Activated CD4-positive, alpha-beta T cell treated with anti-CD3 and anti-CD28 coated beads, Interleukin-2, amount 50 U/mL, for 16 hours (primary cell): ENCODE measurements at regions not wholly inside any gene's neighbourhood (a gene's known extent, or its start where the extent isn't known, plus 50 kb on each side); places are given as distances from the start of the nearest gene placed in this dataset.
A peak's percentile ranks its signal among the peaks of the same experiment; 100 is the strongest.
"Not testable (repeated sequence)": the region's sequence is repeated elsewhere in the genome, so short reads cannot be mapped to it uniquely, and the experiment has no call there.

Experiments used
- DNase-seq: peaks from one replicate; pipeline ENCODE4 v3.0.0-alpha.2; 2020

DNA sequence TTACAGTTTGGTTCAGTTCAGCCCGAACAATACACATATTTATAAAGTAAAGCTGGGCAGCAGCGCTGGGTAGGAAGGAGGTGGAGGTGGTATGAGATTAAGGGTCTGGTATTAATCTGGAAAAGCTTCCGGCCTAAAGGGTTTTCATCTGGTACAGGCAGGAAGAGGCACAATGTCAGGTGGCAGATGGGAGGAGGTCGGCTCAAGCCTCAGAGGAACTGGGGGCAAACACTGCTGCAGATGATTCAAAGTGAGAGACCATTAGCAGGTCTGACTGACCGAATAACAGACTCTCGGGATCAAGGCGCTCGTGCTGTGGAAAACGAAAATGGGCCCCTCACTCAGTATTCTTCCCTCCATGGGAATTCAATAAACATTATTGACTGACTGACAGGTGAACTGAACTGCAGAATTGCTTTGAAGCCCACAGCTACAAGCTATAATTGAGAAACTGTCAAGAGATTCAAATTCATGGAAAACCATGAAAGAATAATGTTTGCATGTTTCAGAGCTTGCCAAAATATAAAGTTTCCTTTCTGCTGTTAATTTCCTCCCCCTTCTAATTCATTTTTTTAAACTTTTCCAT is 75.3 kb downstream of the TMEM167A start:
- DNase-seq, result no peak

GRCh38 chr5:83000922-83001321 is 76.3 kb downstream of the TMEM167A start:
- DNase-seq, result no peak

DNA sequence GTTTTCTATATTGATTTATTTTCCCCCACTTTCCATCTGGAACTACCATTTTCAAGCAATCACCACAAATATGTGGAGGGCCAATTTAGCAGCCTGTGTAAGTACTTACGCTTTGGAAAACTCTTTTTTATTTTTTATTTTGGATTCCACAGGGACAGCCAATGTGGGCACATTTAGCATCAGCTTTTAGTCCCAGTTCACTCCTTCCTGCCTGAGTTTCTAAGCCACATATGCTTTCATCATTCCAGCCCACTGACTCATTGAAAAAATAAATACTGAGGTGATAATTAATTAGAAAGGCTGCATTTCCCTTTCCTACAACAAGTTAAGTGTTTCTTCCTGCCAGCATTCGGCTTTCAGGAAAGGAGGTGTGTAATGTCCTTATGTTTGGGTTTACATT is 76.8 kb downstream of the TMEM167A start:
- no peak for DNase-seq

GRCh38 chr5:82993416-82993815 is 83.8 kb downstream of the TMEM167A start:
- no peak for DNase-seq

DNA sequence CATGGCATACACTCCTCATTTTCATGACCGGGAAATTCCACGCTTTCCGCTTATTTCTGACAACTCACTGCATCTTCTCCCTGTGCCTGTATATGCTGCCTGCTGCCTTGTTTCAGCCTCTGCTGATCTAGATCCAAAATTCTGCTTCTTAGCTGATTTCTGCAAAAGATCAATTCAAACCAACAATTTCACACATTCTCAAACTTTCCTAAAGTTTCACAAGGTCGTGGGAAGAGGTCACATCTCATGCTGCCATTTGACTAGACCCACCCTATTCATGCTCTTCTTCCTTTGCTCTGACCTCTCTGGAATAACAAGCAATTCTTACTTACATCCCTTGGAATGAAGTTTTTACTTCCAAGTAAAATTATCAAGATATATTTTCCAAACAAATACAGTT is 84.5 kb downstream of the TMEM167A start:
- DNase-seq, result no peak

GRCh38 chr5:82991678-82992323 is 85.4 kb downstream of the TMEM167A start:
- no peak for DNase-seq

- DNase-seq, result no peak
Observed at GRCh38 chr5:82991059-82991458, 86.1 kb downstream of the TMEM167A start.

DNA sequence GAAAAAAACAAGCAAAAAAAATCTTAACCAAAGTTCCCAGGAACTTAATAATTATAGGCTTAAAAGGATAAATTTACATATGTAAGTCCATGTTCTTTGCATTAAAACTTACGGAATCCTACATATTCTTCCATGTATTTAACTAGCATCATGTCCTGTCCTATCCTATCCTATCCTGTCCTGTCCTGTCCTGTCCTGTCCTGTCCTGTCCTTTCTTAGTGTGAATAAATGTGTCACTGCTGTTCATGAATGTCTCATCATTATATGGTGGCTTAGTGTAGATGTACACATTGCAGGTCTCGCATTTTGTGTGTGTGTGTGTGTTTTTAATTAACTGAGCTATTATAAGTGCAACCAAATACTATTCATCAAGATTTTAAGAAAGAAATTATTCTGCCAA is 90.0 kb downstream of the TMEM167A start:
- DNase-seq, result no peak

DNA sequence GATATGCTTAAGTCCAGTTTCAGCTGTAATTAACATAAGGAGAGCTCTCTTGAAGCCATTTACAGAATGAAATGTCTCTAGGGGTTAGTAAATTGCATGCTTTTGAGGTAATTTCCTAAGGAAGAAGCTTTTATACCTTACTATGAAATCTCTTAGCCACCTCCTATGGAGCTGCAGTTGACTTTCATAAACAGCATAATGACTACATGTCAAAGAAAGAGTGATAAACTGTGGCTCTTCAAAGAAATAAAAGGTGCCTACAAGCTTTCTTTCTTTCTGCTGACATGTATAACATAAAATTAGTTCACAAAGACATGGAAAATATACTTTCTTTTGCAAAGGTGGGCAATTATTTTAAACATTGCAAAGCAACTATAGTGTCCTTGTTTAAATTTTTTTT is 90.8 kb downstream of the TMEM167A start:
- DNase-seq, result no peak

DNA sequence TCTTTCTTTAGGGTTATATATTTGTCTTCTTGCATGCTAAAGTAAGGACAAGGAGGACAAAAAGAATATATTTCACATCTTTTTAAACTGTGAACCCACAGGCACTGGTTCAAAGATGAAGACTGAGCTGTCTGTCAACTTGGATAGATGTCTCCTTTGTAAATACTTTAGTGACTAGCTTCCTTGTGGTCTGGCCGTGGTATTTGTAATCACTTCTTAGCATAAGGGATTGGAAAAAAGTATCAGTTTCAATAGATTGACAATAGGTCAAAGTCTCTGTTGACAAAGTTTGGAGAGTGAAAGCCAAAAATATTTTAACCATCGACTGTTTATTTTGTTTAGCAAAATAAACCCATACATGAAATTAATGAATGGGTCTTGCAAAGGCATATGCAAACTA is 91.4 kb downstream of the TMEM167A start:
- DNase-seq, result no peak

DNA sequence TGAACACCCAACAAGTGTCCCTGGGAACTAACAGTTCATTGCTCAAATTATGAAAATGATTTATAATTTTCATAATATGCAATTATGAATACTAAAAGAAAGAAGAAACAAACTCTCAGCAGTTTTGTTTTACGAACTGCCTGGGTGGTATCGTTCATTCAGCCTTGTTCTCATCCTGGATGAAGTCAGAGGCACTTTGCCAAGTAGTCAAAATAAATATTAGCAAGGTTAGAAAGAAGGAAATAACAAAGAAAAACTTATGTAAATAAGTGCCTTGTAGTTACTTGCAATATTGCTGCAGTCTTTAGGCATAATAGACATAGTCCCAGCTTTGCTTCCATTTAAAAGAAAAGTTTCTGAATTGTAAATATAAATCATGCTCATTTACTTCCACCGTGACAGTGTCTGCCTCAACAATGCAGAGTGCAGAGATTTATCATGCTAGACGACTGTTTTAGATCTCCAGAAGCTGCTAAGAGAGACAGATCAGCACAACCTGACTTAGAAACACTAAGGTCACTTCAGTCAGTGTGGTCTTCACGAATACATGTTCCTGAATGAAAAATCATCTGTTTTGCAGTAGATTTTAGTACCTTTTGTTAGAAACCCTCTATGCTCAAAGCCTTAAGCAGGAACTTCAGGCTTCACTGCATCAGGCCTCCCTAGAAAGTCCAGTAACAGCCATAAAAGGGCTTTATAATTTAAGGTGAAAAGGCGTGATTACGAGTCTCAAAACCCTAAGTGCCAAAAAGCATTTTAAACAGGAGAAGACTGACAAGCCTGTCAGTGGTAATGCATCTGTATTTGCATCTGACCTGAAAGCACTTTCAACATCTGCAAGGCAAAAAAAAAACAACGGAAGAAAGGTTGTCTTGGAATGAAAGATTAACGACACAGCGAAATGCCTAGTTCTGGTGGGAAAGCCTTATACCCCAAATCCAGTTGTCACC is 92.1 kb downstream of the TMEM167A start:
- DNase-seq, result no peak

DNA sequence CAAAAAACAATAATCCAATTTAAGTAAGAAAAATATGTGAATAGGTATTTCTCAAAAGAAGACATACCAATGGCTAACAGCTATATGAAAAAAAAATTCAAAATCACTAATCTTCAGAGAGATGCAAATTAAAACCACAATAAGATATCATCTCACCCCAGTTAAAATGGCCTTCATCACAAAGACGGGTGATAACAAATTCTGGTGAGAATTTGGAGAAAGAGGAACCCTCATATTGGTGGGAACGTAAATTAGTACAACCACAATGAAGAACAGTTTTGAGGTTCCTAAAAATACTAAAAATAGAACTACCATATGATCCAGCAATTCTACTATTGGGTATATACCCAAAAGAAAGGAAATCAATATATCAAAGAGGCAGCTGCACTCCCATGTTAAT is 94.3 kb downstream of the TMEM167A start:
- DNase-seq, result no peak

- not testable (repeated sequence) for DNase-seq
Observed at GRCh38 chr5:82976887-82977286, 100.3 kb downstream of the TMEM167A start.

DNA sequence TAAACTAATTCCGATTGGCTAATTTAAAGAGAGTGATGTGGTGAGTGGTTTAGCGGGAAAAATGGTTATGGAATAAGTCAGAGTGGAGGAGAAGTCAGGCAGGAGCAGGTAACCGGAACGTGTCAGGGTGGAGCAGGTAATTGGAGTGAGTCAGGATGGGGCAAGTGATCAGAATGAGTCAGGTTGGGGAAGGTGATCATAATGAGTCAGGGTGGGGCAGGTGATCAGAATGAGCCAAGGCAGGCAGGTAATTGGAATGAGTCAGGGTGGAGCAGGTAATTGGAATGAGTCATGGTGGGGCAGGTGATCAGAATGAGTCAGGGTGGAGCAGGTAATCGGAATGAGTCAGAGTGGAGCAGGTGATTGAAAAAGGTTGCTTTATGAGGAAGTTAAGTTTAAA is 101.4 kb downstream of the TMEM167A start:
- DNase-seq, result peak; percentile 28

DNA sequence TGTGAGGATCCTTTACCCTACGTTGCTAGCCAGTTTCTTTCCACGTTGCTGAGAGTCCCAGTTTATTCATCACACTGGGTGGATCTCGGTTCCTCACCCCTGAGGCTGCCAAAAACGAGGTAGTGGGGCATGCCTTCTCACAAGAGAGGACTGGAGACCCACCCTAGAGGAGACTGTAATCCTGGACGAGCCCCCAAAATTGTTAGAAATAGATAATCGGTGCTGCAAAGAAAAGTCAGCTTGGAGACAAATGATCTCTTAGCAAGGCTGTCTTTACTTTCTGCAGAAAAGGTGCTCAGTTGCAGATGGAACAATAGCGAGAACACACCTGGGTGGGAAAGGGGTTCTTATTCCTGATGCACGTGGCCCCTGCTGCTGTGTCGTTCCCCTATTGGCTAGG is 101.8 kb downstream of the TMEM167A start:
- no peak for DNase-seq

DNA sequence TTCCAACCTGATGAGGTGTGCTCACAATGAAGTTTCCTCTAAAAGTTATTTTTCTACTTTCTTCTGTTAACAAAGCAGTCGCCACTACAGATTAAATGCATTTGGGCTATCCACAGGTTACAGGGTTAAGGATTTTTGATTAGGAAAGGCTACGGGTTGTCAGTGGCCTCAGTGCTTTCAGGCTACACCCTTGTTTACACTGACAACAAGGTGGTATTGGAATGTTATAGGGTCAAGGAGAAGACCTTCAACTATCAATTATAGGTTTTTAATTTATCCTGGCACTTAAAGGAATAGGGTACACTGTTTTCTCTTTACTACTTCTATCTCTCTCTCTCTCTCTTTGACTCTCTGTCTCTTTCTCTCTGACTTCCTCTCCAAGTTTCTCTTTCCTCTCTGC is 102.8 kb downstream of the TMEM167A start:
- DNase-seq, result not testable (repeated sequence)

GRCh38 chr5:82971901-82972300 is 105.3 kb downstream of the TMEM167A start:
- no peak for DNase-seq

DNA sequence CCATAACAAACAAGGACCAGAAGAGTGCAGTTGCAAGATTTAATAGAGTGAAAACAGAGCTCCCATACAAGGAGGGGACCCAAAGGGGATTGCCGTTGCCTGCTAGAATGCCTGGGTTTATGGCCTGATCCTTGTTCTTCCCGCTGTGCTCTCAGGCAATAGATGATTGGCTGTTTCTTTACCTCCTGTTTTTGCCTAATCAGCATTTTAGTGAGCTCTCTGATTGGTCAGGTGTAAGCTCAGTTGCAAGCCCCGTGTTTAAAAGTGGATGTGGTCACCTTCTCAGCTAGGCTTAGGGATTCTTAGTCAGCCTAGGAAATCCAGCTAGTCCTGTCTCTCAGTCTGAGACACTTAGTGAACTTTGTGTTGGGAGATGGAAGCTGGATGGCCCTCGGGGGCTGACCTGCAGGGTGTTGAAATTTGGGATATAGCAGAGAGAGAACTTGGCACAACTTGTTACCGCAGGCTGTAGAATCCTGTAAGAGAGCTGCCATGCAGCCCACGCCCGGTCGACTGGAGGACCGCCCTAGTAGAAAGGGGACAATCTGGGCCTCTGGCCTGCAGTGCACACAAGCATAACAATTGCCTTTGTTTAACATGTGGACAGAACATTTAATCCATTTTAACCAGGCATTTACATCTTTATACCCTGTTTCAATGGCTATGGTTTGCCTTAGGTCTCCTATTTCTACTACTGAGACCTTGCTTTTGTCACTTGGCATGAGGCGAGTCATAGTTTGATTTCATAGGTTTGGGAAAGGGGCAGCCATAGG is 106.0 kb downstream of the TMEM167A start:
- DNase-seq, result not testable (repeated sequence)

DNA sequence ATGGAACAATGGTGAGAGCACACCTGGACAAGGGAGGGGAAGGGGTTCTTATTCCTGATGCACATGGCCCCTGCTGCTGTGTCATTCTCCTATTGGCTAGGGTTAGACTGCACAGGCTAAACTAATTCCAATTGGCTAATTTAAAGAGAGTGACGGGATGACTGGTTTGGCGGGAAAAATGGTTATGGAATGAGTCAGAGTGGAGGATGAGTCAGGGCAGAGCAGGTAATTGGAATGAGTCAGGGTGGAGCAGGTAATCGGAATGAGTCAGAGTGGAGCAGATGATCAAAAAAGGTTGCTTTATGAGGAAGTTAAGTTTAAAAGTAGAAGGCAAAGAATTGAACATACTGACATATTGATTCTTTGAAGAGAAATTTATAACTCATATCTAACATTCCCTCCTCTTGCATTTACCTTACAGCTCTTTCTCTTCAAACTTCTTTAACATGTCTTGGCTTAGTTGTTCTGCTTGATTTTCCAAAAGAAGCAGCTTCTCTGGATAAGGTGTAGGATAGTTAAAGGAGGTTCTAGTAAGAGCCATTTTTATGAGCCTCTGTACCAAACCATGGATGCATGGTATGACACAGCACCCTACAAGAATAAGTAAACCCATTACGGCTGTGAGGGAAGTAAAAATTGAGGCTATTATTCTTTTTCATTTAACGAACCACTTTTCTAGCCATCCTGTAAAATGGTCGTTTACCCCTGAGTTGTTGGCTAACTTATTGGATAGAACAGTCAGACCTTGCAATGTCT is 107.8 kb downstream of the TMEM167A start:
- peak; percentile 83 for DNase-seq

DNA sequence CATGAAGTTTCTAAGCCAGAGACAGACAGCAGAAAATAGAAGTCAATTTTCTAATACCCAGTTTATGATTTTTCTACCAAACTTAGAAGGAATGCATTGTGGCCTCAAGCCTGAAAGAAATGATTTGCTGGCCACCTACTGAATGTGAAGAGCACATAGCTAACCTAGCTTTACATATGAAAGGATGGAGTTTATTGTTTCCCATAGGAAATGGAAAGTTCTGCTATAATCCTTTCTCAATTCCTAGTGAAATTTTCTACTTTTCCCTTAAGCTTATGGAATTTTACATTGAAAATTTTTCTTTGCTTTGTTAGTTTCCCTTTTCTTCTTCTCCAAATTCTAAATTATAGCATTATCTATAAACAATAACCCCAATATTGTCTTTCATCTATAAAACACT is 110.1 kb downstream of the TMEM167A start:
- DNase-seq, result no peak

DNA sequence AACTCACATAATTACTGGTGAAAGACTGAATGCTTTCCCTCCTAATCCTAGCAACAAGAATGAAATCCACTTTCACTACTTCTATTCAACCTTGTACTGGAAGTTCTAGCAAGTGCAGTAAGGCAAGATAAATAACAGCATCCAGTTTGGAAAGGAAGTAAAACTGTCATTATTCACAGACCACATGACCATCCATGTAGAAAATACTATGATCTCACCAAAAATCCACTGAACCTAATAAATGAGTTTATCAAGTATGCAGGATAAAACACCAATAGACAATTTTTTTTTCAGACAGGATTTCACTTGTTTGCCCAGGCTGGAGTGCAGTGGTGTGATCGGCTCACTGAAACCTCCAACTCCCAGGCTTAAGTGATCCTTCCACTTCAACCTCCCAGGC is 117.7 kb downstream of the TMEM167A start:
- no peak for DNase-seq

DNA sequence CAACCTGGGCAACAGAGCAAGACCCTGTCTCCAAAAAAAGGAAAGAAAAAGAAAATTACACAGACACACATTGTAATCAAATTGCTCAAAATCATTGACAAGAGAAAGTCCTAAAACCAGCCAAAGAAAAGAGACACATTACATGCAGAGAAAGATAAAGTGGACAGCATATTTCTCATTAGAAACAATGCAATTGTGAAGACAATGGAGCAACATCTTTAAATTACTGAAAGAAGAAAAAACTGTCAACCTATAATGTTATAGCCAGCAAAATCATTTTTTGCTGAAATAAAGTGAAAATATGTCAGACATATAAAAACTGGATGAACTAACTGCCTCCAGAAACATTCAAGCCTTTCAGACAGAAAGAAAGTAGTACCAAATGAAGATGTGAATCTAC is 120.6 kb downstream of the TMEM167A start:
- DNase-seq, result no peak
